ENCODE measurements at regions not wholly inside any gene's neighbourhood (a gene's known extent, or its start where the extent isn't known, plus 50 kb on each side); places are given as distances from the start of the nearest gene placed in this dataset.

GRCh38 chr5:56410696-56411095 is 177.6 kb upstream of the ANKRD55 start:
- no peak for DNase-seq
- POLR2A ChIA-PET (ENCODE audit: unreplicated experiment), result interaction anchor here (0.6 kb wide), 1 partner anchor 443 kb away, joined by 15 read pairs; no protein-coding TSS in a partner anchor

GRCh38 chr5:56409331-56410190 is 176.4 kb upstream of the ANKRD55 start:
- Histone ChIP-seq H3K9me2 (ENCODE audit: insufficient read depth) (0 out of 2 replicates have a peak, but pooled peaks cover 3% of the 10 kb centered on the region), H2AFZ (no peak overlapping the region), H3K9me3 (ENCODE audit: insufficient read depth, low read depth) (no peaks in the 10 kb centered on the region), H3K4me1 (replicated peaks; ENCODE audit: insufficient read depth) (peaks cover 33% of the 10 kb centered on the region), H3K36me3 (ENCODE audit: low read depth) (no peaks in the 10 kb centered on the region), H3F3A (ENCODE audit: insufficient read depth, low read depth) (no peaks in the 10 kb centered on the region; the same call in 1 of the 2 replicates), H3K27me3 (ENCODE audit: insufficient read depth, low read depth) (no peaks in the 10 kb centered on the region), H3K4me2 (no peak overlapping the region), H3K4me3 (no peak overlapping the region), H3K79me2 (ENCODE audit: low read depth) (no peaks in the 10 kb centered on the region), H3K27ac (no peak overlapping the region; the same call in 1 of the 2 replicates), H4K20me1 (ENCODE audit: insufficient read depth) (no peaks in the 10 kb centered on the region)
- ChIA-PET CTCF (interaction anchor here (1.1 kb wide), 1 partner anchor 27 kb away, joined by 3 read pairs; no protein-coding TSS in a partner anchor), POLR2A (ENCODE audit: unreplicated experiment) (interaction anchor here (0.6 kb wide), 1 partner anchor 310 kb away, joined by 3 read pairs; no protein-coding TSS in a partner anchor)
- no TSS peak for BruUV-seq (replicated peaks)
- intact Hi-C loops (cut with micrococcal nuclease; ENCODE audit: unreplicated experiment), result no loop called here
- TF ChIP-seq EZH2 (IDR thresholded peaks at IDR 0.05; ENCODE audit: low read depth) (no peak), CTCF (conservative IDR thresholded peaks at IDR 0.05) (no peak)
- DNase-seq, result peak in 1 of 2 experiments; percentile 67

More at GRCh38 chr5:56410696-56411095, 177.6 kb upstream of the ANKRD55 start:
- no TSS peak for BruUV-seq (replicated peaks)
- Histone ChIP-seq H3K9me3 (ENCODE audit: insufficient read depth, low read depth) (no peaks in the 10 kb centered on the region), H3K36me3 (ENCODE audit: low read depth) (no peaks in the 10 kb centered on the region), H3K4me1 (replicated peaks; ENCODE audit: insufficient read depth) (peaks cover 41% of the 10 kb centered on the region), H3F3A (ENCODE audit: insufficient read depth, low read depth) (peaks cover 10% of the 10 kb centered on the region), H3K79me2 (ENCODE audit: low read depth) (no peaks in the 10 kb centered on the region), H3K9me2 (ENCODE audit: insufficient read depth) (0 out of 2 replicates have a peak, but pooled peaks cover 3% of the 10 kb centered on the region), H3K27ac (no peak overlapping the region), H4K20me1 (ENCODE audit: insufficient read depth) (no peaks in the 10 kb centered on the region), H2AFZ (no peak overlapping the region), H3K4me3 (no peak overlapping the region), H3K27me3 (ENCODE audit: insufficient read depth, low read depth) (no peaks in the 10 kb centered on the region), H3K4me2 (no peak overlapping the region)
- CTCF ChIA-PET, result interaction anchor here (1.1 kb wide), 1 partner anchor 26 kb away, joined by 3 read pairs; no protein-coding TSS in a partner anchor
- TF ChIP-seq CTCF (conservative IDR thresholded peaks at IDR 0.05) (no peak), EZH2 (IDR thresholded peaks at IDR 0.05; ENCODE audit: low read depth) (no peak)
- intact Hi-C loops (cut with micrococcal nuclease; ENCODE audit: unreplicated experiment), result no loop called here

GRCh38 chr5:56406838-56407237 is 173.7 kb upstream of the ANKRD55 start:
- Histone ChIP-seq H3K9me2 (ENCODE audit: insufficient read depth) (no peaks in the 10 kb centered on the region), H3K36me3 (ENCODE audit: low read depth) (no peaks in the 10 kb centered on the region), H2AFZ (no peak overlapping the region), H3K4me3 (no peak overlapping the region), H3K27me3 (ENCODE audit: insufficient read depth, low read depth) (no peaks in the 10 kb centered on the region), H3K9me3 (ENCODE audit: insufficient read depth, low read depth) (no peaks in the 10 kb centered on the region), H3K4me1 (replicated peaks; ENCODE audit: insufficient read depth) (peaks cover 17% of the 10 kb centered on the region; the same call in 1 of the 2 replicates), H4K20me1 (ENCODE audit: insufficient read depth) (no peaks in the 10 kb centered on the region), H3K79me2 (ENCODE audit: low read depth) (no peaks in the 10 kb centered on the region), H3K4me2 (no peak overlapping the region), H3K27ac (no peak overlapping the region), H3F3A (ENCODE audit: insufficient read depth, low read depth) (no peaks in the 10 kb centered on the region; the same call in 1 of the 2 replicates)
- no peak for DNase-seq
- CTCF ChIA-PET, result no interaction called here
- TF ChIP-seq CTCF (conservative IDR thresholded peaks at IDR 0.05) (no peak), EZH2 (IDR thresholded peaks at IDR 0.05; ENCODE audit: low read depth) (no peak)
- no TSS peak for BruUV-seq (replicated peaks)
- POLR2A ChIA-PET (ENCODE audit: unreplicated experiment), result no interaction called here
- intact Hi-C loops (cut with micrococcal nuclease; ENCODE audit: unreplicated experiment), result no loop called here

Data from PC-9 (cell line).